AG04450 (cell line): ENCODE measurements at regions not wholly inside any gene's neighbourhood (a gene's known extent, or its start where the extent isn't known, plus 50 kb on each side); places are given as distances from the start of the nearest gene placed in this dataset.

Experiments
- CTCF ChIA-PET: fragments of 300-600, 350-600 bp; formaldehyde crosslinking; extraction: SDS; loops from one replicate; lab custom pipeline; 2022; ENCODE audit warnings: antibody characterized with exemption, inconsistent platforms; lab: Charles Lee
- POLR2A ChIA-PET: fragments of 350-600 bp; formaldehyde crosslinking; extraction: SDS; loops from one replicate; lab custom pipeline; 2021; ENCODE audit warnings: antibody characterized with exemption, inconsistent platforms; lab: Yijun Ruan, JAX
- DNase-seq: peaks from one replicate; pipeline ENCODE4 v3.0.0-alpha.2; 2011; ENCODE audit warnings: low read depth, low spot score
- H3K27ac ChIP-seq: one replicate; pipeline ENCODE4 v1.5.1; 2012; ENCODE audit warnings: low read depth, low read length, control low read depth
- H3K27me3 ChIP-seq: one replicate; pipeline ENCODE4 v1.6.0; 2012; ENCODE audit warnings: low read length; ENCODE audit not compliant: control insufficient read depth, insufficient read depth
- H3K4me3 ChIP-seq: 2 replicates; pipeline ENCODE4 v1.5.1; 2011; ENCODE audit warnings: mild to moderate bottlenecking, low read depth, low read length, control low read depth
- H3K9me3 ChIP-seq: 2 replicates; pipeline ENCODE4 v1.5.1; 2012; ENCODE audit warnings: low read length; ENCODE audit not compliant: control insufficient read depth, insufficient read depth
- CTCF ChIP-seq: IDR thresholded peaks from 2 replicates; pipeline ENCODE4 v1.5.1; 2011; ENCODE audit warnings: low read depth, low read length, control low read depth, inconsistent platforms

DNA sequence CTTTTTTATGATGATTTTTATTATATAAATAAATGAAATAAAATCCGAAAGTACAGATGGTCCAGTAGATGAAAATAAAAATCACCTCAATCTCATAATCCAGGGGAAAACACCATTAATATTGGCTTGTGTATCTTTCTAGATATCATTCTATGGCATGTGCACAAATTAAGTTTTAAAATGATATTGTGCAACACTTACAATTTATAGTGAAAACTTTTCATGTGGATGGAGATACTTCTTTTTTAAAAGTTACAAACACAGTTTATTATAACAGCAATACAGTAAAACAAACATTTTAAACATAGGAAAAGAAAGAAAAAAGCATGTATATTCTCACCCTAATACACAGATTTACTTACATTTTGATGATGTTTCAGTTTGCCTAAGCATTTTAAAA lies 98.9 kb upstream of the RMST start:
- Histone ChIP-seq H3K27ac (no peak overlapping the region), H3K9me3 (no peaks in the 10 kb centered on the region; the same call in 1 of the 2 replicates), H3K27me3 (no peaks in the 10 kb centered on the region), H3K4me3 (no peak overlapping the region)
- no peak for DNase-seq
- no peak for TF ChIP-seq CTCF
- ChIA-PET CTCF (no interaction called here), POLR2A (no interaction called here)

- ChIA-PET CTCF (interaction anchor here (0.6 kb wide), 1 partner anchor 76 kb away, joined by 4 read pairs; no protein-coding TSS in a partner anchor), POLR2A (no interaction called here)
- no peak overlapping the region for H3K27ac ChIP-seq
Measured at GRCh38 chr12:97368462-97369163, 94.0 kb upstream of the RMST start.

GRCh38 chr12:97375310-97375709 lies 87.3 kb upstream of the RMST start:
- POLR2A ChIA-PET: no interaction called here
- CTCF ChIA-PET: no interaction called here
- H3K27ac ChIP-seq: no peak overlapping the region
- H3K4me3 ChIP-seq: no peak overlapping the region
- TF ChIP-seq CTCF: no peak
- DNase-seq: no peak
- no peaks in the 10 kb centered on the region for H3K27me3 ChIP-seq
- peaks cover 10% of the 10 kb centered on the region; the same call in 1 of the 2 replicates for H3K9me3 ChIP-seq

More at GRCh38 chr12:97368462-97369163, 94.0 kb upstream of the RMST start:
- DNase-seq: no peak
- peaks cover 7% of the 10 kb centered on the region; the same call in 1 of the 2 replicates for H3K9me3 ChIP-seq
- no peaks in the 10 kb centered on the region for H3K27me3 ChIP-seq
- no peak for TF ChIP-seq CTCF
- no peak overlapping the region for H3K4me3 ChIP-seq

GRCh38 chr12:97380440-97380839 lies 82.2 kb upstream of the RMST start:
- TF ChIP-seq CTCF: no peak
- H3K27ac ChIP-seq: no peak overlapping the region
- no peak for DNase-seq
- ChIA-PET CTCF (no interaction called here), POLR2A (no interaction called here)
- H3K4me3 ChIP-seq: no peak overlapping the region
- H3K9me3 ChIP-seq: peaks cover 5% of the 10 kb centered on the region; the same call in 1 of the 2 replicates
- H3K27me3 ChIP-seq: no peaks in the 10 kb centered on the region

DNA sequence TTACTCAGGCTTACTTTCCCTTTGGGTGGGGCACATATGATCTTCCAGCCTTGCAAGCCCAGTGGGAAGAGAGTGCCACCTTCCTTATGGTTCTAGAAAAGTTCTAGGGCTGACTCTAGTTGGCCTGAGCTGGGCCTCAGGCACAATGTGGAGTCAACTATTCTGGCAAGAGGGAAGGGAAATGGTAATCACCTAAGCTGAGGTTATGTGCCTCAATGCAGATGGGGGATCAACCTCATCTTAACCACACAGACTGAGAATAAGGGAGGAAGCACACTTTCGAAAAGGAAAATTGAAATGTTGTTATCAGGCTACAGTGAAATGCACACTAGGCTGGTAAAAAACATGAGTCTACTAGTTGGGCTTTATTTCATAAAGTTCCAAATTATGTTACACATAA lies 77.5 kb upstream of the RMST start:
- Histone ChIP-seq H3K4me3 (no peak overlapping the region), H3K9me3 (no peaks in the 10 kb centered on the region), H3K27me3 (no peaks in the 10 kb centered on the region), H3K27ac (no peak overlapping the region)
- no peak for TF ChIP-seq CTCF
- CTCF ChIA-PET: no interaction called here
- POLR2A ChIA-PET: no interaction called here
- DNase-seq: no peak
